Left lung (tissue), 4 donors: ENCODE measurements at regions not wholly inside any gene's neighbourhood (a gene's known extent, or its start where the extent isn't known, plus 50 kb on each side); places are given as distances from the start of the nearest gene placed in this dataset.
A peak's percentile ranks its signal among the peaks of the same experiment; 100 is the strongest.
"Not testable (repeated sequence)": the region's sequence is repeated elsewhere in the genome, so short reads cannot be mapped to it uniquely, and the experiment has no call there.

Experiments used
- ATAC-seq: fragments of 200-7000 bp; cut with Tn5 transposase; one replicate; pipeline ENCODE4 v1.9.1; 2020; ENCODE audit warnings: moderate library complexity
- DNase-seq, 4 donors: peaks; one replicate each; pipeline ENCODE4 v3.0.0-alpha.2; 2013 to 2020
- H3K27ac ChIP-seq, 2 donors: fragments of 200-600 bp; sonication (generic) in 1 of 2; one replicate each; pipeline versions ENCODE4 v1.5.0 to v1.8.0; 2020 to 2021
- H3K27me3 ChIP-seq, 2 donors: fragments of 200-600 bp; sonication (generic) in 1 of 2; one replicate each; pipeline versions ENCODE4 v1.5.0 to v1.8.0; 2020 to 2021
- H3K36me3 ChIP-seq, 2 donors: fragments of 200-600 bp; sonication (generic) in 1 of 2; one replicate each; pipeline versions ENCODE4 v1.5.0 to v1.8.0; 2020 to 2021
- H3K4me1 ChIP-seq, 2 donors: fragments of 200-600 bp; one replicate each; pipeline ENCODE4 v1.8.0; 2021
- H3K4me3 ChIP-seq, 2 donors: fragments of 200-600 bp; sonication (generic) in 1 of 2; one replicate each; pipeline versions ENCODE4 v1.5.0 to v1.8.0; 2020 to 2021; ENCODE audit warnings: mild to moderate bottlenecking in 1 of 2
- H3K9me3 ChIP-seq, 2 donors: fragments of 200-600 bp; sonication (generic) in 1 of 2; one replicate each; pipeline versions ENCODE4 v1.5.0 to v1.8.0; 2020 to 2021
- CTCF ChIP-seq, 2 donors: fragments of 200-600 bp; sonication (generic) in 1 of 2; IDR thresholded peaks; one replicate each; pipeline versions ENCODE4 v1.5.0 to v1.8.0; 2021; ENCODE audit warnings: antibody characterized with exemption in 2 of 2
- intact Hi-C, 2 donors: fragments of 100-400 bp; cut with DNase I; formaldehyde crosslinking; loops; one replicate each; pipeline versions ENCODE4 v1.11.2 to v1.14.2; 2022
- donor health status: DM: no; HTN: yes; CAD: no.
- donor health status: DM: no; HTN: no; CAD: no.

- Histone ChIP-seq H3K27ac (no peak overlapping the region), H3K9me3 (no peaks in the 10 kb centered on the region), H3K4me1 (peaks cover 0 to 7% of the 10 kb centered on the region in 2 donors), H3K27me3 (no peaks in the 10 kb centered on the region), H3K36me3 (peaks cover 0 to 10% of the 10 kb centered on the region in 2 donors), H3K4me3 (no peak overlapping the region)
- peak in 2 of 4 donors; percentile 75 to 81 for DNase-seq
- intact Hi-C loops, result no loop called here
- no peak for TF ChIP-seq CTCF (IDR thresholded peaks at IDR 0.05)
- peak; percentile 47 for ATAC-seq
Observed at GRCh38 chr16:27625050-27625697, 75.2 kb downstream of the KATNIP start.

GRCh38 chr16:27627136-27627535 lies 77.2 kb downstream of the KATNIP start:
- intact Hi-C loops, result no loop called here

GRCh38 chr16:27628241-27628942 lies 78.4 kb downstream of the KATNIP start:
- Histone ChIP-seq H3K4me1 (peaks cover 0 to 7% of the 10 kb centered on the region in 2 donors), H3K9me3 (no peaks in the 10 kb centered on the region), H3K27me3 (no peaks in the 10 kb centered on the region), H3K4me3 (no peak overlapping the region), H3K27ac (no peak overlapping the region), H3K36me3 (peaks cover 0 to 14% of the 10 kb centered on the region in 2 donors)
- intact Hi-C loops, result no loop called here
- TF ChIP-seq CTCF (IDR thresholded peaks at IDR 0.05), result no peak
- peak; percentile 62 for ATAC-seq
- peak in 1 of 4 donors; percentile 57 for DNase-seq

More at GRCh38 chr16:27627136-27627535, 77.2 kb downstream of the KATNIP start:
- ATAC-seq, result no peak
- Histone ChIP-seq H3K27me3 (no peaks in the 10 kb centered on the region), H3K36me3 (peaks cover 0 to 18% of the 10 kb centered on the region in 2 donors), H3K4me3 (no peak overlapping the region), H3K27ac (no peak overlapping the region), H3K4me1 (peaks cover 0 to 7% of the 10 kb centered on the region in 2 donors), H3K9me3 (no peaks in the 10 kb centered on the region)
- TF ChIP-seq CTCF (IDR thresholded peaks at IDR 0.05), result no peak
- DNase-seq, result no peak

- intact Hi-C loops, DNase-seq, H3K27ac ChIP-seq, H3K9me3 ChIP-seq, H3K27me3 ChIP-seq, H3K4me1 ChIP-seq, ATAC-seq, H3K4me3 ChIP-seq: not testable (repeated sequence)
- H3K36me3 ChIP-seq, result peaks cover 0 to 12% of the 10 kb centered on the region in 2 donors
Observed at GRCh38 chr16:27628943-27629462, 79.1 kb downstream of the KATNIP start.

GRCh38 chr16:27632216-27632615 lies 82.3 kb downstream of the KATNIP start:
- no peak for DNase-seq
- H3K36me3 ChIP-seq, result peaks cover 0 to 22% of the 10 kb centered on the region in 2 donors
- no peaks in the 10 kb centered on the region for H3K27me3 ChIP-seq
- TF ChIP-seq CTCF (IDR thresholded peaks at IDR 0.05), result no peak
- H3K9me3 ChIP-seq, result no peaks in the 10 kb centered on the region
- H3K4me1 ChIP-seq, result no peaks in the 10 kb centered on the region
- H3K4me3 ChIP-seq, result no peak overlapping the region
- intact Hi-C loops, result no loop called here
- no peak for ATAC-seq
- no peak overlapping the region for H3K27ac ChIP-seq
